ENCODE measurements at regions not wholly inside any gene's neighbourhood (a gene's known extent, or its start where the extent isn't known, plus 50 kb on each side); places are given as distances from the start of the nearest gene placed in this dataset.

DNA sequence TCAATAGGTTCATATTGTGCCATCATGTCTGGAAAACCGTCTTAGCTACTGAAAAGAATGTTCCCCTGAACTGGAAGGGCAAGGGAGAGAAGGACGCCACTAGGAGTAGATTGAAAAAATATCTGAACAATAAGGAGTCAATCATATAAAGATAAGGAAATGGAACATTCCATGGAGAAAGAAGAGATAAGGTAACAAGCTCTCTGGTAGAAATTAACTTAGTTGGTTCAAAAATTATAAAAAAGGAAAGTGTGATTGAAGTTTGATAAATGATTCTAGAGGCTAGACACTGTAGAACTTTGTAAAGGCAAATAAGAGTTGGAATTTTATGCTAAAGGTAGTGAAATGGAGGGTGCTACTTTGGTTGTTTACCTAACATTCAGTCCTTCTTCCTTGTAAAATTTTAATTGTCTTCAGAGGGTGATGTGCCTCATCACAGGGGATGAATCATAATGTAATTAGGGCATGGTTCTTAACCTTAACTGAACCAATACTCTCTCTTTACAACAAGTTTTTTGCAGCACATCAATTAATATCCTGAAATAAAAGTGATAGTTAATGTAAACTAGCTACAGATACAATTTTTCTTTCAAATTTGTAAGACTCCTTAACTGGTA is 135.5 kb downstream of the GPX5 start:
- TF ChIP-seq, protein P1, sequence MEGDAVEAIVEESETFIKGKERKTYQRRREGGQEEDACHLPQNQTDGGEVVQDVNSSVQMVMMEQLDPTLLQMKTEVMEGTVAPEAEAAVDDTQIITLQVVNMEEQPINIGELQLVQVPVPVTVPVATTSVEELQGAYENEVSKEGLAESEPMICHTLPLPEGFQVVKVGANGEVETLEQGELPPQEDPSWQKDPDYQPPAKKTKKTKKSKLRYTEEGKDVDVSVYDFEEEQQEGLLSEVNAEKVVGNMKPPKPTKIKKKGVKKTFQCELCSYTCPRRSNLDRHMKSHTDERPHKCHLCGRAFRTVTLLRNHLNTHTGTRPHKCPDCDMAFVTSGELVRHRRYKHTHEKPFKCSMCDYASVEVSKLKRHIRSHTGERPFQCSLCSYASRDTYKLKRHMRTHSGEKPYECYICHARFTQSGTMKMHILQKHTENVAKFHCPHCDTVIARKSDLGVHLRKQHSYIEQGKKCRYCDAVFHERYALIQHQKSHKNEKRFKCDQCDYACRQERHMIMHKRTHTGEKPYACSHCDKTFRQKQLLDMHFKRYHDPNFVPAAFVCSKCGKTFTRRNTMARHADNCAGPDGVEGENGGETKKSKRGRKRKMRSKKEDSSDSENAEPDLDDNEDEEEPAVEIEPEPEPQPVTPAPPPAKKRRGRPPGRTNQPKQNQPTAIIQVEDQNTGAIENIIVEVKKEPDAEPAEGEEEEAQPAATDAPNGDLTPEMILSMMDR (IDR thresholded peaks at IDR 0.05) = no peak
- no peak for TF ChIP-seq EP300 (IDR thresholded peaks at IDR 0.05)

All from ovary (tissue), 3 donors.